ENCODE measurements at regions not wholly inside any gene's neighbourhood (a gene's known extent, or its start where the extent isn't known, plus 50 kb on each side); places are given as distances from the start of the nearest gene placed in this dataset.

GRCh38 chr3:193793123-193793522 is 200.1 kb downstream of the OPA1 start:
- TF ChIP-seq CTCF (IDR thresholded peaks at IDR 0.05; ENCODE audit: low read depth, low read length, missing input control) (no peak), TAF1 (conservative IDR thresholded peaks at IDR 0.05) (no peak), YY1 (IDR thresholded peaks at IDR 0.05) (no peak), MAX (IDR thresholded peaks at IDR 0.05) (no peak), RAD21 (IDR thresholded peaks at IDR 0.05) (no peak), EGR1 (IDR thresholded peaks at IDR 0.05; ENCODE audit: low read depth in 2 of 2) (no peak), SP1 (IDR thresholded peaks at IDR 0.05) (no peak), NR2F2 (IDR thresholded peaks at IDR 0.05) (no peak), JUND (IDR thresholded peaks at IDR 0.05) (no peak), HNF4A (conservative IDR thresholded peaks at IDR 0.05) (no peak)
- TF ChIP-seq, protein P1, sequence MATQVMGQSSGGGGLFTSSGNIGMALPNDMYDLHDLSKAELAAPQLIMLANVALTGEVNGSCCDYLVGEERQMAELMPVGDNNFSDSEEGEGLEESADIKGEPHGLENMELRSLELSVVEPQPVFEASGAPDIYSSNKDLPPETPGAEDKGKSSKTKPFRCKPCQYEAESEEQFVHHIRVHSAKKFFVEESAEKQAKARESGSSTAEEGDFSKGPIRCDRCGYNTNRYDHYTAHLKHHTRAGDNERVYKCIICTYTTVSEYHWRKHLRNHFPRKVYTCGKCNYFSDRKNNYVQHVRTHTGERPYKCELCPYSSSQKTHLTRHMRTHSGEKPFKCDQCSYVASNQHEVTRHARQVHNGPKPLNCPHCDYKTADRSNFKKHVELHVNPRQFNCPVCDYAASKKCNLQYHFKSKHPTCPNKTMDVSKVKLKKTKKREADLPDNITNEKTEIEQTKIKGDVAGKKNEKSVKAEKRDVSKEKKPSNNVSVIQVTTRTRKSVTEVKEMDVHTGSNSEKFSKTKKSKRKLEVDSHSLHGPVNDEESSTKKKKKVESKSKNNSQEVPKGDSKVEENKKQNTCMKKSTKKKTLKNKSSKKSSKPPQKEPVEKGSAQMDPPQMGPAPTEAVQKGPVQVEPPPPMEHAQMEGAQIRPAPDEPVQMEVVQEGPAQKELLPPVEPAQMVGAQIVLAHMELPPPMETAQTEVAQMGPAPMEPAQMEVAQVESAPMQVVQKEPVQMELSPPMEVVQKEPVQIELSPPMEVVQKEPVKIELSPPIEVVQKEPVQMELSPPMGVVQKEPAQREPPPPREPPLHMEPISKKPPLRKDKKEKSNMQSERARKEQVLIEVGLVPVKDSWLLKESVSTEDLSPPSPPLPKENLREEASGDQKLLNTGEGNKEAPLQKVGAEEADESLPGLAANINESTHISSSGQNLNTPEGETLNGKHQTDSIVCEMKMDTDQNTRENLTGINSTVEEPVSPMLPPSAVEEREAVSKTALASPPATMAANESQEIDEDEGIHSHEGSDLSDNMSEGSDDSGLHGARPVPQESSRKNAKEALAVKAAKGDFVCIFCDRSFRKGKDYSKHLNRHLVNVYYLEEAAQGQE (IDR thresholded peaks at IDR 0.05) = no peak

Measured in liver (tissue), 3 donors.